GM12891 (cell line): ENCODE measurements at regions not wholly inside any gene's neighbourhood (a gene's known extent, or its start where the extent isn't known, plus 50 kb on each side); places are given as distances from the start of the nearest gene placed in this dataset.

Experiments
- DNase-seq: peaks from one replicate; pipeline ENCODE4 v3.0.0; 2011; ENCODE audit warnings: low spot score; ENCODE audit not compliant: insufficient read length
- FAIRE-seq: peaks from 2 replicates; lab custom pipeline; 2011; peaks lifted over from hg19 to GRCh38; lab: Jason Lieb, UNC
- PAX5 ChIP-seq: IDR thresholded peaks from 2 replicates; pipeline ENCODE4 v1.6.1; 2011; ENCODE audit warnings: low read length, moderate library complexity, mild to moderate bottlenecking; ENCODE audit not compliant: insufficient read depth, severe bottlenecking
- POLR2A ChIP-seq: IDR thresholded peaks from 2 replicates; pipeline ENCODE4 v1.6.1; 2011; ENCODE audit warnings: low read depth, low read length, control low read depth
- POLR2AphosphoS5 ChIP-seq: IDR thresholded peaks from 2 replicates; pipeline ENCODE4 v1.6.1; 2011; ENCODE audit warnings: low read depth, low read length, control low read depth
- POU2F2 ChIP-seq: IDR thresholded peaks from 2 replicates; pipeline ENCODE4 v1.6.1; 2011; ENCODE audit warnings: low read depth, mild to moderate bottlenecking, control low read depth, low read length, moderate library complexity
- SPI1 ChIP-seq: IDR thresholded peaks from 2 replicates; pipeline ENCODE4 v1.6.1; 2011; ENCODE audit warnings: low read depth, low read length, control low read depth
- TAF1 ChIP-seq: IDR thresholded peaks from 2 replicates; pipeline ENCODE4 v1.6.1; 2011; ENCODE audit warnings: low read depth, low read length, control low read depth

- DNase-seq: no peak
- FAIRE-seq: no peak
- TF ChIP-seq POLR2A (no peak), POU2F2 (no peak), SPI1 (no peak), POLR2AphosphoS5 (no peak), PAX5 (no peak), TAF1 (no peak)
Observed at GRCh38 chr9:78892769-78893168, 595.8 kb downstream of the PSAT1 start.

GRCh38 chr9:78893774-78894401 lies 597.0 kb downstream of the PSAT1 start:
- TF ChIP-seq PAX5: no peak
- no peak for TF ChIP-seq TAF1
- TF ChIP-seq POLR2A: no peak
- no peak for TF ChIP-seq POLR2AphosphoS5
- TF ChIP-seq SPI1: no peak
- TF ChIP-seq POU2F2: no peak
- FAIRE-seq: no peak
- no peak for DNase-seq

GRCh38 chr9:78896479-78896878 lies 599.6 kb downstream of the PSAT1 start:
- no peak for FAIRE-seq
- DNase-seq: no peak
- TF ChIP-seq POLR2A: no peak

GRCh38 chr9:78898234-78898633 lies 601.3 kb downstream of the PSAT1 start:
- TF ChIP-seq SPI1 (no peak), PAX5 (no peak), TAF1 (no peak), POU2F2 (no peak), POLR2A (no peak), POLR2AphosphoS5 (no peak)
- no peak for FAIRE-seq
- no peak for DNase-seq

- TF ChIP-seq POLR2AphosphoS5 (no peak), PAX5 (no peak), POU2F2 (no peak), TAF1 (no peak), POLR2A (no peak), SPI1 (no peak)
- no peak for DNase-seq
- FAIRE-seq: no peak
Observed at GRCh38 chr9:78899006-78899405, 602.1 kb downstream of the PSAT1 start.

GRCh38 chr9:78900500-78900899 lies 603.6 kb downstream of the PSAT1 start:
- no peak for TF ChIP-seq PAX5
- TF ChIP-seq POU2F2: no peak
- no peak for TF ChIP-seq POLR2A
- TF ChIP-seq TAF1: no peak
- no peak for TF ChIP-seq POLR2AphosphoS5
- TF ChIP-seq SPI1: no peak
- FAIRE-seq: no peak

GRCh38 chr9:78902051-78902450 lies 605.1 kb downstream of the PSAT1 start:
- TF ChIP-seq TAF1 (no peak), POU2F2 (no peak), POLR2AphosphoS5 (no peak), PAX5 (no peak), SPI1 (no peak), POLR2A (no peak)
- FAIRE-seq: no peak
- DNase-seq: no peak

More at GRCh38 chr9:78900500-78900899, 603.6 kb downstream of the PSAT1 start:
- DNase-seq: no peak

- no peak for DNase-seq
- no peak for FAIRE-seq
- TF ChIP-seq TAF1 (no peak), POU2F2 (no peak), POLR2A (no peak), SPI1 (no peak), PAX5 (no peak), POLR2AphosphoS5 (no peak)
Observed at GRCh38 chr9:78903581-78903980, 606.7 kb downstream of the PSAT1 start.

- no peak for TF ChIP-seq POU2F2
- TF ChIP-seq PAX5: no peak
- TF ChIP-seq POLR2AphosphoS5: no peak
- no peak for TF ChIP-seq SPI1
- TF ChIP-seq POLR2A: no peak
- no peak for TF ChIP-seq TAF1
- FAIRE-seq: no peak
- DNase-seq: no peak
Observed at GRCh38 chr9:78904686-78905085, 607.8 kb downstream of the PSAT1 start.

GRCh38 chr9:78905387-78905786 lies 608.5 kb downstream of the PSAT1 start:
- DNase-seq (no peak), FAIRE-seq (no peak)
- TF ChIP-seq POU2F2: no peak
- TF ChIP-seq PAX5: no peak
- TF ChIP-seq POLR2AphosphoS5: no peak
- TF ChIP-seq POLR2A: no peak
- no peak for TF ChIP-seq TAF1
- TF ChIP-seq SPI1: no peak
